Fibroblast of lung (primary cell): ENCODE measurements at regions not wholly inside any gene's neighbourhood (a gene's known extent, or its start where the extent isn't known, plus 50 kb on each side); places are given as distances from the start of the nearest gene placed in this dataset.
A peak's percentile ranks its signal among the peaks of the same experiment; 100 is the strongest.

Experiments used
- DNase-seq, 2 donors: peaks; one replicate each; pipeline versions ENCODE4 v3.0.0 to v3.0.0-alpha.2; 2010; ENCODE audit warnings: low read depth in 2 of 2
- H2AFZ ChIP-seq: 2 replicates; pipeline ENCODE4 v1.5.1; 2012; ENCODE audit warnings: low read length, control low read depth, inconsistent platforms
- H3K27ac ChIP-seq: 2 replicates; pipeline ENCODE4 v1.5.1; 2011; ENCODE audit warnings: low read length, control low read depth; ENCODE audit not compliant: insufficient read depth
- H3K27me3 ChIP-seq: 2 replicates; pipeline ENCODE4 v1.5.1; 2011; ENCODE audit warnings: mild to moderate bottlenecking, low read length; ENCODE audit not compliant: control insufficient read depth, insufficient read depth
- H3K36me3 ChIP-seq: 2 replicates; pipeline ENCODE4 v1.5.1; 2011; ENCODE audit warnings: low read length; ENCODE audit not compliant: control insufficient read depth, insufficient read depth
- H3K4me1 ChIP-seq: 2 replicates; pipeline ENCODE4 v1.5.1; 2011; ENCODE audit warnings: low read length; ENCODE audit not compliant: control insufficient read depth, insufficient read depth; ENCODE audit errors: extremely low read depth
- H3K4me2 ChIP-seq: 2 replicates; pipeline ENCODE4 v1.5.1; 2011; ENCODE audit warnings: low read length, control low read depth; ENCODE audit not compliant: insufficient read depth; ENCODE audit errors: extremely low read depth
- H3K4me3 ChIP-seq, 4 experiments: fragments of 200-600 bp in 1 of 4; sonication (generic) in 1 of 4; replicated peaks in 1 of 4; 2 replicates each; pipeline ENCODE4 v1.5.1; 2011 to 2016; ENCODE audit warnings: low read length in 4 of 4, low read depth in 3 of 4, mild to moderate bottlenecking in 3 of 4, control low read depth in 2 of 4, inconsistent platforms in 1 of 4, mixed read lengths in 1 of 4; ENCODE audit not compliant: insufficient read depth in 1 of 4; ENCODE audit errors: control extremely low read depth in 1 of 4
- H3K79me2 ChIP-seq: 2 replicates; pipeline ENCODE4 v1.5.1; 2012; ENCODE audit warnings: mild to moderate bottlenecking, low read length, inconsistent platforms; ENCODE audit not compliant: control insufficient read depth, insufficient read depth
- H3K9ac ChIP-seq: 2 replicates; pipeline ENCODE4 v1.5.1; 2011; ENCODE audit warnings: mild to moderate bottlenecking, low read length, control low read depth; ENCODE audit not compliant: insufficient read depth
- H3K9me3 ChIP-seq: 2 replicates; pipeline ENCODE4 v1.5.1; 2012; ENCODE audit warnings: low read depth, low read length; ENCODE audit not compliant: control insufficient read depth, insufficient read depth
- H4K20me1 ChIP-seq: 2 replicates; pipeline ENCODE4 v1.5.1; 2011; ENCODE audit warnings: low read length; ENCODE audit not compliant: control insufficient read depth, insufficient read depth; ENCODE audit errors: extremely low read depth
- EZH2 ChIP-seq: IDR thresholded peaks from 2 replicates; pipeline ENCODE4 v1.5.1; 2012; ENCODE audit warnings: low read length, control low read depth, mild to moderate bottlenecking; ENCODE audit errors: missing control alignments
- TF ChIP-seq, protein P1 (sequence below), 2 donors: IDR thresholded peaks in 1 of 2; conservative IDR thresholded peaks in 1 of 2; 1 replicate in 1 of 2; 2 replicates in 1 of 2; pipeline ENCODE4 v1.5.1; 2011 to 2012; ENCODE audit warnings: low read length in 2 of 2, control low read depth in 1 of 2, inconsistent platforms in 1 of 2, low read depth in 1 of 2, mild to moderate bottlenecking in 1 of 2

- TF ChIP-seq, protein P1, sequence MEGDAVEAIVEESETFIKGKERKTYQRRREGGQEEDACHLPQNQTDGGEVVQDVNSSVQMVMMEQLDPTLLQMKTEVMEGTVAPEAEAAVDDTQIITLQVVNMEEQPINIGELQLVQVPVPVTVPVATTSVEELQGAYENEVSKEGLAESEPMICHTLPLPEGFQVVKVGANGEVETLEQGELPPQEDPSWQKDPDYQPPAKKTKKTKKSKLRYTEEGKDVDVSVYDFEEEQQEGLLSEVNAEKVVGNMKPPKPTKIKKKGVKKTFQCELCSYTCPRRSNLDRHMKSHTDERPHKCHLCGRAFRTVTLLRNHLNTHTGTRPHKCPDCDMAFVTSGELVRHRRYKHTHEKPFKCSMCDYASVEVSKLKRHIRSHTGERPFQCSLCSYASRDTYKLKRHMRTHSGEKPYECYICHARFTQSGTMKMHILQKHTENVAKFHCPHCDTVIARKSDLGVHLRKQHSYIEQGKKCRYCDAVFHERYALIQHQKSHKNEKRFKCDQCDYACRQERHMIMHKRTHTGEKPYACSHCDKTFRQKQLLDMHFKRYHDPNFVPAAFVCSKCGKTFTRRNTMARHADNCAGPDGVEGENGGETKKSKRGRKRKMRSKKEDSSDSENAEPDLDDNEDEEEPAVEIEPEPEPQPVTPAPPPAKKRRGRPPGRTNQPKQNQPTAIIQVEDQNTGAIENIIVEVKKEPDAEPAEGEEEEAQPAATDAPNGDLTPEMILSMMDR (conservative IDR thresholded peaks at IDR 0.05 in 1 of 2, IDR thresholded peaks at IDR 0.05 in 1 of 2; ENCODE audit: low read depth in 1 of 2, low read length in 2 of 2): no peak
- TF ChIP-seq EZH2: no peak
- Histone ChIP-seq H3K36me3 (no peaks in the 10 kb centered on the region), H3K79me2 (no peaks in the 10 kb centered on the region), H3K27ac (no peak overlapping the region), H3K27me3 (no peaks in the 10 kb centered on the region), H4K20me1 (no peaks in the 10 kb centered on the region), H3K9me3 (no peaks in the 10 kb centered on the region), H2AFZ (no peak overlapping the region), H3K4me2 (no peak overlapping the region), H3K9ac (no peak overlapping the region), H3K4me1 (no peaks in the 10 kb centered on the region), H3K4me3 (no peak overlapping the region)
- DNase-seq: peak in 1 of 2 donors; percentile 85
Measured at GRCh38 chr12:88371416-88372183, 208.7 kb downstream of the KITLG start.

GRCh38 chr12:88375306-88376305 is 204.7 kb downstream of the KITLG start:
- no peak overlapping the region for H3K27ac ChIP-seq
- H3K9ac ChIP-seq: no peak overlapping the region
- H3K79me2 ChIP-seq: no peaks in the 10 kb centered on the region
- no peaks in the 10 kb centered on the region for H4K20me1 ChIP-seq
- H3K4me1 ChIP-seq: no peaks in the 10 kb centered on the region
- H3K36me3 ChIP-seq: no peaks in the 10 kb centered on the region
- no peak overlapping the region for H3K4me2 ChIP-seq
- no peak overlapping the region for H3K4me3 ChIP-seq
- no peaks in the 10 kb centered on the region for H3K9me3 ChIP-seq
- TF ChIP-seq, protein P1 (conservative IDR thresholded peaks at IDR 0.05 in 1 of 2, IDR thresholded peaks at IDR 0.05 in 1 of 2; ENCODE audit: low read depth in 1 of 2, low read length in 2 of 2): no peak
- TF ChIP-seq EZH2: no peak
- H3K27me3 ChIP-seq: no peaks in the 10 kb centered on the region
- no peak overlapping the region for H2AFZ ChIP-seq
- peak in 1 of 2 donors; percentile 37 for DNase-seq

GRCh38 chr12:88377973-88378372 is 202.3 kb downstream of the KITLG start:
- H3K36me3 ChIP-seq: no peaks in the 10 kb centered on the region
- H3K4me1 ChIP-seq: no peaks in the 10 kb centered on the region
- H3K9me3 ChIP-seq: no peaks in the 10 kb centered on the region
- no peaks in the 10 kb centered on the region for H4K20me1 ChIP-seq
- no peak overlapping the region for H2AFZ ChIP-seq
- no peak overlapping the region for H3K27ac ChIP-seq
- DNase-seq: no peak
- H3K9ac ChIP-seq: no peak overlapping the region
- no peak overlapping the region for H3K4me3 ChIP-seq
- no peaks in the 10 kb centered on the region for H3K79me2 ChIP-seq
- no peak for TF ChIP-seq EZH2
- H3K27me3 ChIP-seq: no peaks in the 10 kb centered on the region
- H3K4me2 ChIP-seq: no peak overlapping the region
